Lung (tissue), 11 donors: ENCODE measurements at regions not wholly inside any gene's neighbourhood (a gene's known extent, or its start where the extent isn't known, plus 50 kb on each side); places are given as distances from the start of the nearest gene placed in this dataset.
A peak's percentile ranks its signal among the peaks of the same experiment; 100 is the strongest.

ENCODE experiments used
- ATAC-seq: fragments of 200-7000 bp; cut with Tn5 transposase; one replicate; pipeline ENCODE4 v1.9.1; 2020; ENCODE audit warnings: moderate number of reproducible peaks; ENCODE audit not compliant: insufficient read depth, low FRiP score
- DNase-seq, 3 donors: peaks; one replicate each; pipeline ENCODE4 v3.0.0-alpha.2; 2013 to 2017
- H3K27ac ChIP-seq, 2 donors: one replicate each; pipeline ENCODE4 v1.5.1; 2013; ENCODE audit warnings: mild to moderate bottlenecking in 2 of 2, moderate library complexity in 2 of 2, control low read depth in 1 of 2, inconsistent platforms in 1 of 2, low read depth in 1 of 2, low read length in 1 of 2
- H3K27me3 ChIP-seq, 3 donors: one replicate each; pipeline ENCODE4 v1.5.1; 2013; ENCODE audit warnings: low read length in 2 of 3; ENCODE audit not compliant: control insufficient read depth in 3 of 3, insufficient read depth in 3 of 3
- H3K36me3 ChIP-seq, 4 donors: one replicate each; pipeline ENCODE4 v1.5.1; 2013; ENCODE audit warnings: low read length in 4 of 4, mild to moderate bottlenecking in 1 of 4, moderate library complexity in 1 of 4; ENCODE audit not compliant: control insufficient read depth in 4 of 4, insufficient read depth in 4 of 4
- H3K4me1 ChIP-seq, 5 donors: one replicate each; pipeline ENCODE4 v1.5.1; 2013; ENCODE audit warnings: low read length in 5 of 5, mild to moderate bottlenecking in 2 of 5, moderate library complexity in 1 of 5; ENCODE audit not compliant: control insufficient read depth in 5 of 5, insufficient read depth in 5 of 5
- H3K4me3 ChIP-seq: one replicate; pipeline ENCODE4 v1.5.1; 2013; ENCODE audit warnings: mild to moderate bottlenecking, control low read depth, moderate library complexity
- H3K9ac ChIP-seq, 2 donors: one replicate each; pipeline ENCODE4 v1.5.1; 2013; ENCODE audit warnings: low read length in 2 of 2, control low read depth in 1 of 2; ENCODE audit not compliant: insufficient read depth in 1 of 2
- H3K9me3 ChIP-seq, 4 donors: one replicate each; pipeline ENCODE4 v1.5.1; 2013; ENCODE audit warnings: low read length in 3 of 4, mild to moderate bottlenecking in 1 of 4, moderate library complexity in 1 of 4; ENCODE audit not compliant: control insufficient read depth in 4 of 4, insufficient read depth in 3 of 4
- WGBS, 2 donors: extraction: QIAGEN DNeasy Blood & Tissue Kit; methylation state at CpG; one replicate each; pipeline ENCODE4 v1.1.7; 2013; 5-methylcytosine and 5-hydroxymethylcytosine counted together
- TF ChIP-seq, protein P1 (sequence below): IDR thresholded peaks from 2 replicates; pipeline ENCODE4 v1.5.1; 2012; ENCODE audit warnings: mild to moderate bottlenecking; ENCODE audit errors: control extremely low read depth, extremely low read depth
- donor health status: control.
- donor health status: control.
- donor health status: Bipolar disorder and iron deficiency.
- donor health status: healthy.
- donor health status: DM: yes; HTN: yes; CAD: no.

DNA sequence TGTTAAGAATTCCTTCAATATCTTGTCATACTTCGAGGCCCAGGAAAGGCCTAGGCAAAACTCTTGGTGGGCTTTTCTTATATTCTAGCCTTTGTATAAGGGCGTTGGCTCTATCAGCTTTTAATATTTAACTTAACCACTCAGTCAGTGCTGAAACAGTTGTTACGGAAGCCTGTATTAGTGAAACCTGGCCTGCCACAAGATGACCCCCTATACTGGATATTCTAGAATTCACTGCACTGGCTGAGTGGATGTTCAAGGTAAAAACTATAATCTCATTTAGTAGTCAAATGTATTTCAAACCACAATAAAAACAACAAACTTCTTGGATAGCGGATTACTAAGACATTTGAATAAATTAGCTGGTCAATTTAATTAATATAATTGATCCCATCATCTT, 91.7 kb upstream of the HNMT start:
- ATAC-seq = no peak
- no peaks in the 10 kb centered on the region for H3K4me1 ChIP-seq
- TF ChIP-seq, protein P1, sequence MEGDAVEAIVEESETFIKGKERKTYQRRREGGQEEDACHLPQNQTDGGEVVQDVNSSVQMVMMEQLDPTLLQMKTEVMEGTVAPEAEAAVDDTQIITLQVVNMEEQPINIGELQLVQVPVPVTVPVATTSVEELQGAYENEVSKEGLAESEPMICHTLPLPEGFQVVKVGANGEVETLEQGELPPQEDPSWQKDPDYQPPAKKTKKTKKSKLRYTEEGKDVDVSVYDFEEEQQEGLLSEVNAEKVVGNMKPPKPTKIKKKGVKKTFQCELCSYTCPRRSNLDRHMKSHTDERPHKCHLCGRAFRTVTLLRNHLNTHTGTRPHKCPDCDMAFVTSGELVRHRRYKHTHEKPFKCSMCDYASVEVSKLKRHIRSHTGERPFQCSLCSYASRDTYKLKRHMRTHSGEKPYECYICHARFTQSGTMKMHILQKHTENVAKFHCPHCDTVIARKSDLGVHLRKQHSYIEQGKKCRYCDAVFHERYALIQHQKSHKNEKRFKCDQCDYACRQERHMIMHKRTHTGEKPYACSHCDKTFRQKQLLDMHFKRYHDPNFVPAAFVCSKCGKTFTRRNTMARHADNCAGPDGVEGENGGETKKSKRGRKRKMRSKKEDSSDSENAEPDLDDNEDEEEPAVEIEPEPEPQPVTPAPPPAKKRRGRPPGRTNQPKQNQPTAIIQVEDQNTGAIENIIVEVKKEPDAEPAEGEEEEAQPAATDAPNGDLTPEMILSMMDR = no peak
- no peak overlapping the region for H3K4me3 ChIP-seq
- H3K9me3 ChIP-seq = no peaks in the 10 kb centered on the region
- no peak overlapping the region for H3K9ac ChIP-seq
- 90 to 91% methylated on average over 4 of the region's 4 CpGs for WGBS, 2 donors
- H3K27me3 ChIP-seq = no peaks in the 10 kb centered on the region
- DNase-seq = no peak
- no peak overlapping the region for H3K27ac ChIP-seq
- no peaks in the 10 kb centered on the region for H3K36me3 ChIP-seq

DNA sequence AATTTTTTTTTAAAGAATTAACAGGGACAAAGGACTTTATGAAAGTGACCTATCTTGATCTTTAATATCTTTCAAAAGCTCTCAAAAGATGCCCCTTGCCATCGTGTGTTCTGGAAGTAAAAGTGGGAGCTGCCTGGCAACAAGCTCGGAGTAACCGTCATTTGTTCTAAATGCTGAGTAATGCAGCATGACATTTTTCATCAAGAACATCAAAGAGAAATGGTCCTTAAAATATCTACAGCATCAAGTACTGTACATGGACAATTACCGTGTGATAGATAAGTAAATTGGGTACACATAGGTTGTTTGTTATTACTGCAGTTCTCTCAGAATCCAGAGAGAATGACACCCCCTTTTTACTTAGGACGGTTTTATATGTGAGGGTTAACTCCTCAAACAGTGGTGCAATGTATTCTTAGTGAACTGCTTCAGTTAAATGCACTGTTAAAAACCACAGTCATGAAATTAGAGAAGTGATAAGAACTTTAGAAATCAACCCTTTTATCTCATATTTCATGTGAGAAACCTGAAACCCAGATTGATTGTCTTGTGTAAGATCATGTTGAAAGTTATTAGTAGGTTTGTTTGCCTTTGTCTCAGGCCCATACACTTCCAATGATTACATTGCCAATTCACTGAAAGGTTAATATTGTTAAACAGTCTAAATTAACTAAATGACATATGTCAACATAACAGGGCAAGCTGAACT, 90.6 kb upstream of the HNMT start:
- Histone ChIP-seq H3K4me1 (no peaks in the 10 kb centered on the region), H3K4me3 (no peak overlapping the region), H3K36me3 (no peaks in the 10 kb centered on the region), H3K9me3 (no peaks in the 10 kb centered on the region), H3K9ac (no peak overlapping the region), H3K27ac (no peak overlapping the region), H3K27me3 (no peaks in the 10 kb centered on the region)
- TF ChIP-seq, protein P1 = no peak
- no peak for ATAC-seq
- whole genome bisulfite sequencing, 2 donors = 15 to 17% methylated on average over 5 of the region's 5 CpGs
- DNase-seq = peak in 2 of 3 donors; percentile 11

DNA sequence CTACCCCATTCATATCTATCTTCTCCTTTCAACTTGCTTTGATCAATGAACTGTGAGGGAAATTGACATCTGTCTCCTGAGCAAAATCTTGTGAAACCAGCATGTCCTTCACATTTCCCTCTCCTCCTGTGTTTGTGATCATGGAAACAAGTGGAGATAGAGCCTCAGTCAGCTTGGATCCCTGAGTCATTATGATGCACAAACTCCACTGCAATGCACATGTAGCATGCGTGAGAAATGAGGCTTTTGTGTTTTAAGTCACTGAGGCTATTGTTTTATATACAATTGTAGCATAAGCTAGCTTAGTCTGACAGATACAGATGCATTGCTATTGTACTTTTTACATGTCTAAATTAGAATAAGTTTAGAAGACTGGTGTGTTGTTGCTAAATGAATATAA, 85.2 kb upstream of the HNMT start:
- Histone ChIP-seq H3K36me3 (no peaks in the 10 kb centered on the region), H3K4me3 (no peak overlapping the region), H3K9me3 (peaks cover 0 to 2% (median 0%) of the 10 kb centered on the region in 4 donors), H3K4me1 (no peaks in the 10 kb centered on the region), H3K9ac (no peak overlapping the region), H3K27ac (no peak overlapping the region), H3K27me3 (no peaks in the 10 kb centered on the region)
- WGBS, 2 donors = 81 to 84% methylated on average over 1 of the region's 1 CpG
- TF ChIP-seq, protein P1 = no peak
- DNase-seq = no peak
- no peak for ATAC-seq

DNA sequence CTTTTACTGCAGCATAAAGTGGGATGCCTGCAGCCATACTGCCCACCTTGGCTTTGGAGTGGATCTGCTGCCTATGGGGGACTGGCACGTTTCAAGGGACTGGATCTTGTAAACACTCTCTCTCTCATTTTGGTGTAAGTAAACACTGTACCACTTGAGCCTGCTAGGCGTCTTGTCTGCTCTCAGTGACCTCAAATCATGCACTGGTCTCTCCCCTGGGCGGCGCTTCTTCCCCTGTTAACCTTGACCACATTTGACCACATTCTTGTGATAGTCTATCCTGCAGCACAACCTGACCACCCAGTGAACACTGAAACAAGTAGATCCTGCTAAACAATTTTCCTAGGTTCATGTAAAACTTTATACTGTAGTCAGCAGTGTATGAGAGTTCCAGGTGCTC, 82.6 kb upstream of the HNMT start:
- TF ChIP-seq, protein P1 = no peak
- Histone ChIP-seq H3K27ac (no peak overlapping the region), H3K4me3 (no peak overlapping the region), H3K4me1 (no peaks in the 10 kb centered on the region), H3K36me3 (no peaks in the 10 kb centered on the region), H3K9ac (no peak overlapping the region), H3K9me3 (peaks cover 0 to 2% (median 0%) of the 10 kb centered on the region in 4 donors), H3K27me3 (no peaks in the 10 kb centered on the region)
- ATAC-seq (no peak), DNase-seq (no peak)
- WGBS, 2 donors = 64 to 79% methylated on average over 4 of the region's 4 CpGs
